GM23338 (cell line): ENCODE measurements at regions not wholly inside any gene's neighbourhood (a gene's known extent, or its start where the extent isn't known, plus 50 kb on each side); places are given as distances from the start of the nearest gene placed in this dataset.

ENCODE experiments used
- ATAC-seq: fragments of 200-7000 bp; cut with Tn5 transposase; 3 replicates; pipeline ENCODE4 v1.9.1; 2020
- DNase-seq: peaks from one replicate; pipeline ENCODE4 v3.0.0-alpha.2; 2015; ENCODE audit warnings: low spot score
- H2AFZ ChIP-seq: fragments of 200-600 bp; sonication (generic); 2 replicates; pipeline ENCODE4 v1.8.0; 2016; ENCODE audit warnings: antibody characterized with exemption, mild to moderate bottlenecking, moderate library complexity
- H3F3A ChIP-seq: fragments of 200-600 bp; sonication (generic); replicated peaks from 2 replicates; pipeline ENCODE4 v1.8.0; 2017; ENCODE audit warnings: antibody characterized with exemption, mixed run types, low read depth
- H3K27ac ChIP-seq: fragments of 200-600 bp; sonication (generic); 2 replicates; pipeline ENCODE4 v1.6.1; 2016; ENCODE audit warnings: low read depth
- H3K27me3 ChIP-seq: fragments of 200-600 bp; sonication (generic); 2 replicates; pipeline ENCODE4 v1.8.0; 2016; ENCODE audit warnings: mild to moderate bottlenecking, mixed run types, moderate library complexity; ENCODE audit not compliant: insufficient read depth
- H3K36me3 ChIP-seq: fragments of 200-600 bp; sonication (generic); 2 replicates; pipeline ENCODE4 v1.8.0; 2016; ENCODE audit warnings: mild to moderate bottlenecking; ENCODE audit not compliant: insufficient read depth
- H3K4me1 ChIP-seq: fragments of 200-600 bp; sonication (generic); 2 replicates; pipeline ENCODE4 v1.8.0; 2016; ENCODE audit warnings: mild to moderate bottlenecking, moderate library complexity; ENCODE audit not compliant: insufficient read depth
- H3K4me2 ChIP-seq: fragments of 200-600 bp; sonication (generic); 2 replicates; pipeline ENCODE4 v1.7.1; 2017; ENCODE audit warnings: mixed run types
- H3K4me3 ChIP-seq: fragments of 200-600 bp; sonication (generic); 2 replicates; pipeline ENCODE4 v1.6.1; 2016; ENCODE audit warnings: mixed run types
- H3K79me2 ChIP-seq: fragments of 200-600 bp; sonication (generic); replicated peaks from 2 replicates; pipeline ENCODE4 v1.8.0; 2017; ENCODE audit warnings: mild to moderate bottlenecking; ENCODE audit not compliant: insufficient read depth
- H3K9me2 ChIP-seq: fragments of 200-600 bp; sonication (generic); 2 replicates; pipeline ENCODE4 v1.8.0; 2017; ENCODE audit not compliant: insufficient read depth
- H4K20me1 ChIP-seq: fragments of 200-600 bp; sonication (generic); replicated peaks from 2 replicates; pipeline ENCODE4 v1.8.0; 2017; ENCODE audit warnings: mild to moderate bottlenecking; ENCODE audit not compliant: insufficient read depth
- H3K27ac Mint-ChIP-seq: 2 replicates; pipeline ENCODE4 v1.8.0; 2020; ENCODE audit warnings: inconsistent platforms, mild to moderate bottlenecking, moderate library complexity, mixed read lengths
- H3K27me3 Mint-ChIP-seq: 3 replicates; pipeline ENCODE4 v1.8.0; 2022; ENCODE audit warnings: low read depth, mild to moderate bottlenecking, moderate library complexity, mixed read lengths, inconsistent platforms; ENCODE audit not compliant: insufficient read depth, poor library complexity
- H3K36me3 Mint-ChIP-seq: 3 replicates; pipeline ENCODE4 v1.8.0; 2021; ENCODE audit warnings: low read depth, mild to moderate bottlenecking, inconsistent platforms, moderate library complexity, mixed read lengths
- H3K4me1 Mint-ChIP-seq: 3 replicates; pipeline ENCODE4 v1.8.0; 2020; ENCODE audit warnings: mild to moderate bottlenecking, inconsistent platforms, mixed read lengths
- H3K4me3 Mint-ChIP-seq: 3 replicates; pipeline ENCODE4 v1.8.0; 2021; ENCODE audit warnings: moderate library complexity, mild to moderate bottlenecking, inconsistent platforms, mixed read lengths
- H3K9me3 Mint-ChIP-seq: 3 replicates; pipeline ENCODE4 v1.8.0; 2020; ENCODE audit warnings: moderate library complexity, mild to moderate bottlenecking, inconsistent platforms, mixed read lengths
- CREB1 ChIP-seq: fragments of 250-450 bp; sonication (Bioruptor Pico); IDR thresholded peaks from 2 replicates; pipeline ENCODE4 v1.5.0; 2020; ENCODE audit warnings: low read depth, mild to moderate bottlenecking, moderate library complexity
- EZH2 ChIP-seq: fragments of 200-600 bp; sonication (generic); IDR thresholded peaks from one replicate; pipeline ENCODE4 v1.8.0; 2017; ENCODE audit warnings: antibody characterized with exemption, mild to moderate bottlenecking, low read depth; ENCODE audit not compliant: unreplicated experiment
- EZH2phosphoT487 ChIP-seq: fragments of 200-600 bp; sonication (generic); IDR thresholded peaks from one replicate; pipeline ENCODE4 v1.8.1; 2018; ENCODE audit warnings: antibody characterized with exemption; ENCODE audit not compliant: unreplicated experiment
- JUNB ChIP-seq: IDR thresholded peaks from one replicate; pipeline ENCODE4 v1.6.1; 2016; ENCODE audit warnings: antibody characterized with exemption; ENCODE audit not compliant: unreplicated experiment
- NANOG ChIP-seq: IDR thresholded peaks from 2 replicates; pipeline ENCODE4 v1.6.1; 2016; ENCODE audit warnings: antibody characterized with exemption, borderline replicate concordance
- POLR2AphosphoS5 ChIP-seq: IDR thresholded peaks from 2 replicates; pipeline ENCODE4 v1.6.1; 2016; ENCODE audit warnings: antibody characterized with exemption, low read depth
- STAT1 ChIP-seq: IDR thresholded peaks from one replicate; pipeline ENCODE4 v1.6.1; 2016; ENCODE audit warnings: antibody characterized with exemption; ENCODE audit not compliant: unreplicated experiment
- ZNF114 ChIP-seq: fragments of 250-450 bp; sonication (Bioruptor Pico); IDR thresholded peaks from 2 replicates; pipeline ENCODE4 v1.5.0; 2020; ENCODE audit warnings: mild to moderate bottlenecking, moderate library complexity
- ZNF331 ChIP-seq: fragments of 250-450 bp; sonication (Bioruptor Pico); IDR thresholded peaks from 2 replicates; pipeline ENCODE4 v1.5.0; 2020; ENCODE audit warnings: low read depth, mild to moderate bottlenecking, moderate library complexity
- TF ChIP-seq, protein P1 (sequence below), 2 experiments: fragments of 200-600 bp in 1 of 2; sonication (generic) in 1 of 2; conservative IDR thresholded peaks; 2 replicates each; pipeline versions ENCODE4 v1.5.1 to v1.6.1; 2016 to 2017; ENCODE audit warnings: antibody characterized with exemption in 2 of 2, low read depth in 2 of 2, mild to moderate bottlenecking in 2 of 2, moderate library complexity in 1 of 2
- TF ChIP-seq, protein P2 (sequence below): fragments of 250-450 bp; sonication (Bioruptor Pico); IDR thresholded peaks from 2 replicates; pipeline ENCODE4 v1.5.0; 2020; ENCODE audit warnings: mild to moderate bottlenecking, moderate library complexity
- TF ChIP-seq, protein P3 (sequence below): IDR thresholded peaks from one replicate; pipeline ENCODE4 v1.6.1; 2018; ENCODE audit warnings: antibody characterized with exemption; ENCODE audit not compliant: unreplicated experiment
- TF ChIP-seq, protein P4 (sequence below): IDR thresholded peaks from 2 replicates; pipeline ENCODE4 v1.6.1; 2016; ENCODE audit warnings: antibody characterized with exemption

DNA sequence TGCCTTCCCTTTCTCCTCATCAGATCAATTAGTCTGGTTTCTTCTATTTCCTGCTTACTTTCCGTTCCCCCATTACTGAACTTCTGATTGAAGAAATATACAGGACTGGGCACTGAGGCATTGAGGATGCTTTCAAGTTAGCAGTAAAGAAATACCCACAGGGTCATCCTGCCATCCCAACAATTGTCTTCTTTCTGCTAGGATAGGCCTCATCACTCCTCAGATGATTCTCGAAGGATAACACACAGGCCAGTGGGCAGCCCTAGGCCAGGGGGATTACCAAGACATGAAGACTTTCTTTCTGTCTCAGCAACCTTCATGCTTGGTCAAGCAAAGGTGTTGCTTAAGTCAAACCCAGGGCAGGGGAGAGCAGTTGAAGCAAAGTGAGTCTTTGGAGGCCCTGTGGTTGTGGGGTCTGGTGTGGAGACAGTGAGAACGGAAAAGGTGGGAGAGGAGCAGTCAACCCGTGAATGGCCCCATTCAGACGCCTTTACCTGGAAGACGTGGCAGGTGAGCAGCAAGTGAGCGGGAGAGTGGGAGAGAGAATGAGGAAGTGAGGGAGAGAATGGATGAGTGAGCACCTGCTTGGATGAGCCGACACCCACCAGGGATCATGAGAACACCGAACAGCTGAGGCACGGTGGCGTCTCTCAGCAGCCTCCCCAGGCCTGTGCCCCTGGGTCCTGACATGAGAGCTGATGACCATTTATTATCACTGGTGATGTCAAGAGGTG is 462.9 kb downstream of the PREX1 start:
- no peaks in the 10 kb centered on the region for H3K4me1 ChIP-seq
- TF ChIP-seq STAT1 = no peak
- no peak for TF ChIP-seq EZH2
- TF ChIP-seq, protein P1, sequence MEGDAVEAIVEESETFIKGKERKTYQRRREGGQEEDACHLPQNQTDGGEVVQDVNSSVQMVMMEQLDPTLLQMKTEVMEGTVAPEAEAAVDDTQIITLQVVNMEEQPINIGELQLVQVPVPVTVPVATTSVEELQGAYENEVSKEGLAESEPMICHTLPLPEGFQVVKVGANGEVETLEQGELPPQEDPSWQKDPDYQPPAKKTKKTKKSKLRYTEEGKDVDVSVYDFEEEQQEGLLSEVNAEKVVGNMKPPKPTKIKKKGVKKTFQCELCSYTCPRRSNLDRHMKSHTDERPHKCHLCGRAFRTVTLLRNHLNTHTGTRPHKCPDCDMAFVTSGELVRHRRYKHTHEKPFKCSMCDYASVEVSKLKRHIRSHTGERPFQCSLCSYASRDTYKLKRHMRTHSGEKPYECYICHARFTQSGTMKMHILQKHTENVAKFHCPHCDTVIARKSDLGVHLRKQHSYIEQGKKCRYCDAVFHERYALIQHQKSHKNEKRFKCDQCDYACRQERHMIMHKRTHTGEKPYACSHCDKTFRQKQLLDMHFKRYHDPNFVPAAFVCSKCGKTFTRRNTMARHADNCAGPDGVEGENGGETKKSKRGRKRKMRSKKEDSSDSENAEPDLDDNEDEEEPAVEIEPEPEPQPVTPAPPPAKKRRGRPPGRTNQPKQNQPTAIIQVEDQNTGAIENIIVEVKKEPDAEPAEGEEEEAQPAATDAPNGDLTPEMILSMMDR (conservative IDR thresholded peaks at IDR 0.05; ENCODE audit: low read depth in 2 of 2) = no peak
- TF ChIP-seq ZNF114 (CRISPR knock-in tag) = no peak
- TF ChIP-seq, protein P2, sequence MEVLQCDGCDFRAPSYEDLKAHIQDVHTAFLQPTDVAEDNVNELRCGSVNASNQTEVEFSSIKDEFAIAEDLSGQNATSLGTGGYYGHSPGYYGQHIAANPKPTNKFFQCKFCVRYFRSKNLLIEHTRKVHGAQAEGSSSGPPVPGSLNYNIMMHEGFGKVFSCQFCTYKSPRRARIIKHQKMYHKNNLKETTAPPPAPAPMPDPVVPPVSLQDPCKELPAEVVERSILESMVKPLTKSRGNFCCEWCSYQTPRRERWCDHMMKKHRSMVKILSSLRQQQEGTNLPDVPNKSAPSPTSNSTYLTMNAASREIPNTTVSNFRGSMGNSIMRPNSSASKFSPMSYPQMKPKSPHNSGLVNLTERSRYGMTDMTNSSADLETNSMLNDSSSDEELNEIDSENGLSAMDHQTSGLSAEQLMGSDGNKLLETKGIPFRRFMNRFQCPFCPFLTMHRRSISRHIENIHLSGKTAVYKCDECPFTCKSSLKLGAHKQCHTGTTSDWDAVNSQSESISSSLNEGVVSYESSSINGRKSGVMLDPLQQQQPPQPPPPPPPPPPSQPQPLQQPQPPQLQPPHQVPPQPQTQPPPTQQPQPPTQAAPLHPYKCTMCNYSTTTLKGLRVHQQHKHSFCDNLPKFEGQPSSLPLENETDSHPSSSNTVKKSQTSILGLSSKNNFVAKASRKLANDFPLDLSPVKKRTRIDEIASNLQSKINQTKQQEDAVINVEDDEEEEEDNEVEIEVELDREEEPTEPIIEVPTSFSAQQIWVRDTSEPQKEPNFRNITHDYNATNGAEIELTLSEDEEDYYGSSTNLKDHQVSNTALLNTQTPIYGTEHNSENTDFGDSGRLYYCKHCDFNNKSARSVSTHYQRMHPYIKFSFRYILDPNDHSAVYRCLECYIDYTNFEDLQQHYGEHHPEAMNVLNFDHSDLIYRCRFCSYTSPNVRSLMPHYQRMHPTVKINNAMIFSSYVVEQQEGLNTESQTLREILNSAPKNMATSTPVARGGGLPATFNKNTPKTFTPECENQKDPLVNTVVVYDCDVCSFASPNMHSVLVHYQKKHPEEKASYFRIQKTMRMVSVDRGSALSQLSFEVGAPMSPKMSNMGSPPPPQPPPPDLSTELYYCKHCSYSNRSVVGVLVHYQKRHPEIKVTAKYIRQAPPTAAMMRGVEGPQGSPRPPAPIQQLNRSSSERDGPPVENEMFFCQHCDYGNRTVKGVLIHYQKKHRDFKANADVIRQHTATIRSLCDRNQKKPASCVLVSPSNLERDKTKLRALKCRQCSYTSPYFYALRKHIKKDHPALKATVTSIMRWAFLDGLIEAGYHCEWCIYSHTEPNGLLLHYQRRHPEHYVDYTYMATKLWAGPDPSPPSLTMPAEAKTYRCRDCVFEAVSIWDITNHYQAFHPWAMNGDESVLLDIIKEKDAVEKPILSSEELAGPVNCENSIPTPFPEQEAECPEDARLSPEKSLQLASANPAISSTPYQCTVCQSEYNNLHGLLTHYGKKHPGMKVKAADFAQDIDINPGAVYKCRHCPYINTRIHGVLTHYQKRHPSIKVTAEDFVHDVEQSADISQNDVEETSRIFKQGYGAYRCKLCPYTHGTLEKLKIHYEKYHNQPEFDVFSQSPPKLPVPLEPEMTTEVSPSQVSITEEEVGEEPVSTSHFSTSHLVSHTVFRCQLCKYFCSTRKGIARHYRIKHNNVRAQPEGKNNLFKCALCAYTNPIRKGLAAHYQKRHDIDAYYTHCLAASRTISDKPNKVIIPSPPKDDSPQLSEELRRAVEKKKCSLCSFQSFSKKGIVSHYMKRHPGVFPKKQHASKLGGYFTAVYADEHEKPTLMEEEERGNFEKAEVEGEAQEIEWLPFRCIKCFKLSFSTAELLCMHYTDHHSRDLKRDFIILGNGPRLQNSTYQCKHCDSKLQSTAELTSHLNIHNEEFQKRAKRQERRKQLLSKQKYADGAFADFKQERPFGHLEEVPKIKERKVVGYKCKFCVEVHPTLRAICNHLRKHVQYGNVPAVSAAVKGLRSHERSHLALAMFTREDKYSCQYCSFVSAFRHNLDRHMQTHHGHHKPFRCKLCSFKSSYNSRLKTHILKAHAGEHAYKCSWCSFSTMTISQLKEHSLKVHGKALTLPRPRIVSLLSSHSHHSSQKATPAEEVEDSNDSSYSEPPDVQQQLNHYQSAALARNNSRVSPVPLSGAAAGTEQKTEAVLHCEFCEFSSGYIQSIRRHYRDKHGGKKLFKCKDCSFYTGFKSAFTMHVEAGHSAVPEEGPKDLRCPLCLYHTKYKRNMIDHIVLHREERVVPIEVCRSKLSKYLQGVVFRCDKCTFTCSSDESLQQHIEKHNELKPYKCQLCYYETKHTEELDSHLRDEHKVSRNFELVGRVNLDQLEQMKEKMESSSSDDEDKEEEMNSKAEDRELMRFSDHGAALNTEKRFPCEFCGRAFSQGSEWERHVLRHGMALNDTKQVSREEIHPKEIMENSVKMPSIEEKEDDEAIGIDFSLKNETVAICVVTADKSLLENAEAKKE (CRISPR knock-in tag) = no peak
- no peak for TF ChIP-seq JUNB
- TF ChIP-seq CREB1 (CRISPR knock-in tag) = no peak
- TF ChIP-seq POLR2AphosphoS5 = no peak
- TF ChIP-seq, protein P3, sequence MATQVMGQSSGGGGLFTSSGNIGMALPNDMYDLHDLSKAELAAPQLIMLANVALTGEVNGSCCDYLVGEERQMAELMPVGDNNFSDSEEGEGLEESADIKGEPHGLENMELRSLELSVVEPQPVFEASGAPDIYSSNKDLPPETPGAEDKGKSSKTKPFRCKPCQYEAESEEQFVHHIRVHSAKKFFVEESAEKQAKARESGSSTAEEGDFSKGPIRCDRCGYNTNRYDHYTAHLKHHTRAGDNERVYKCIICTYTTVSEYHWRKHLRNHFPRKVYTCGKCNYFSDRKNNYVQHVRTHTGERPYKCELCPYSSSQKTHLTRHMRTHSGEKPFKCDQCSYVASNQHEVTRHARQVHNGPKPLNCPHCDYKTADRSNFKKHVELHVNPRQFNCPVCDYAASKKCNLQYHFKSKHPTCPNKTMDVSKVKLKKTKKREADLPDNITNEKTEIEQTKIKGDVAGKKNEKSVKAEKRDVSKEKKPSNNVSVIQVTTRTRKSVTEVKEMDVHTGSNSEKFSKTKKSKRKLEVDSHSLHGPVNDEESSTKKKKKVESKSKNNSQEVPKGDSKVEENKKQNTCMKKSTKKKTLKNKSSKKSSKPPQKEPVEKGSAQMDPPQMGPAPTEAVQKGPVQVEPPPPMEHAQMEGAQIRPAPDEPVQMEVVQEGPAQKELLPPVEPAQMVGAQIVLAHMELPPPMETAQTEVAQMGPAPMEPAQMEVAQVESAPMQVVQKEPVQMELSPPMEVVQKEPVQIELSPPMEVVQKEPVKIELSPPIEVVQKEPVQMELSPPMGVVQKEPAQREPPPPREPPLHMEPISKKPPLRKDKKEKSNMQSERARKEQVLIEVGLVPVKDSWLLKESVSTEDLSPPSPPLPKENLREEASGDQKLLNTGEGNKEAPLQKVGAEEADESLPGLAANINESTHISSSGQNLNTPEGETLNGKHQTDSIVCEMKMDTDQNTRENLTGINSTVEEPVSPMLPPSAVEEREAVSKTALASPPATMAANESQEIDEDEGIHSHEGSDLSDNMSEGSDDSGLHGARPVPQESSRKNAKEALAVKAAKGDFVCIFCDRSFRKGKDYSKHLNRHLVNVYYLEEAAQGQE = no peak
- no peak for TF ChIP-seq EZH2phosphoT487
- TF ChIP-seq, protein P4, sequence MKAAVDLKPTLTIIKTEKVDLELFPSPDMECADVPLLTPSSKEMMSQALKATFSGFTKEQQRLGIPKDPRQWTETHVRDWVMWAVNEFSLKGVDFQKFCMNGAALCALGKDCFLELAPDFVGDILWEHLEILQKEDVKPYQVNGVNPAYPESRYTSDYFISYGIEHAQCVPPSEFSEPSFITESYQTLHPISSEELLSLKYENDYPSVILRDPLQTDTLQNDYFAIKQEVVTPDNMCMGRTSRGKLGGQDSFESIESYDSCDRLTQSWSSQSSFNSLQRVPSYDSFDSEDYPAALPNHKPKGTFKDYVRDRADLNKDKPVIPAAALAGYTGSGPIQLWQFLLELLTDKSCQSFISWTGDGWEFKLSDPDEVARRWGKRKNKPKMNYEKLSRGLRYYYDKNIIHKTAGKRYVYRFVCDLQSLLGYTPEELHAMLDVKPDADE = no peak
- TF ChIP-seq NANOG = no peak
- no peak for TF ChIP-seq ZNF331 (CRISPR knock-in tag)
- Mint-ChIP-seq H3K9me3 (peaks cover 10% of the 10 kb centered on the region), H3K4me3 (no peak overlapping the region), H3K27ac (no peak overlapping the region), H3K4me1 (peaks cover 7% of the 10 kb centered on the region), H3K27me3 (peaks cover 9% of the 10 kb centered on the region), H3K36me3 (peaks cover 2% of the 10 kb centered on the region; the same call in 2 of the 3 replicates)
- no peak overlapping the region for H3K4me3 ChIP-seq
- H3K36me3 ChIP-seq = no peaks in the 10 kb centered on the region
- no peaks in the 10 kb centered on the region for H3K9me2 ChIP-seq
- H4K20me1 ChIP-seq = no peaks in the 10 kb centered on the region
- ATAC-seq (no peak), DNase-seq (no peak)
- H3K4me2 ChIP-seq = no peak overlapping the region
- no peak overlapping the region for H2AFZ ChIP-seq
- no peak overlapping the region for H3K27ac ChIP-seq
- H3K79me2 ChIP-seq = no peaks in the 10 kb centered on the region
- no peaks in the 10 kb centered on the region for H3K27me3 ChIP-seq
- no peaks in the 10 kb centered on the region for H3F3A ChIP-seq
